Spleen (tissue), 11 donors: ENCODE measurements at regions not wholly inside any gene's neighbourhood (a gene's known extent, or its start where the extent isn't known, plus 50 kb on each side); places are given as distances from the start of the nearest gene placed in this dataset.

ENCODE experiments used
- DNase-seq: peaks from one replicate; pipeline ENCODE4 v3.0.0-alpha.2; 2020
- H3K27ac ChIP-seq, 8 donors: fragments of 200-600 bp; sonication (generic) in 7 of 8; 1 replicate in 4 of 8; 2 replicates in 4 of 8; pipeline versions ENCODE4 v1.5.0 to v1.8.0; 2016 to 2021; ENCODE audit warnings: inconsistent platforms in 4 of 8, mild to moderate bottlenecking in 4 of 8, moderate library complexity in 1 of 8
- H3K27me3 ChIP-seq, 7 donors: fragments of 200-600 bp; sonication (generic) in 6 of 7; replicated peaks in 1 of 7; 1 replicate in 4 of 7; 2 replicates in 3 of 7; pipeline versions ENCODE4 v1.5.0 to v1.8.0; 2016 to 2021; ENCODE audit warnings: inconsistent platforms in 3 of 7, mild to moderate bottlenecking in 1 of 7
- H3K36me3 ChIP-seq, 6 donors: fragments of 200-600 bp; sonication (generic) in 5 of 6; 1 replicate in 4 of 6; 2 replicates in 2 of 6; pipeline versions ENCODE4 v1.5.0 to v1.8.0; 2016 to 2021; ENCODE audit warnings: inconsistent platforms in 2 of 6
- H3K4me1 ChIP-seq, 6 donors: fragments of 200-600 bp; sonication (generic) in 5 of 6; 1 replicate in 3 of 6; 2 replicates in 3 of 6; pipeline versions ENCODE4 v1.5.0 to v1.8.0; 2016 to 2021; ENCODE audit warnings: inconsistent platforms in 3 of 6
- H3K4me3 ChIP-seq, 8 donors: fragments of 200-600 bp; sonication (generic) in 7 of 8; 1 replicate in 4 of 8; 2 replicates in 4 of 8; pipeline versions ENCODE4 v1.5.0 to v1.8.0; 2016 to 2021; ENCODE audit warnings: inconsistent platforms in 4 of 8, mild to moderate bottlenecking in 4 of 8, moderate library complexity in 2 of 8
- H3K9me3 ChIP-seq, 8 donors: fragments of 200-600 bp; sonication (generic) in 7 of 8; 1 replicate in 4 of 8; 2 replicates in 4 of 8; pipeline versions ENCODE4 v1.5.0 to v1.8.0; 2016 to 2021; ENCODE audit warnings: inconsistent platforms in 4 of 8
- CTCF ChIP-seq, 11 experiments: fragments of 200-600 bp in 7 of 11; fragments of 450-650 bp in 4 of 11; sonication (generic) in 4 of 11; IDR thresholded peaks in 8 of 11; conservative IDR thresholded peaks in 3 of 11; 1 replicate in 7 of 11; 2 replicates in 4 of 11; pipeline versions ENCODE4 v1.4.0 to v1.8.0; 2016 to 2021; ENCODE audit warnings: antibody characterized with exemption in 11 of 11, inconsistent platforms in 4 of 11, mild to moderate bottlenecking in 1 of 11
- POLR2A ChIP-seq, 3 donors: fragments of 450-650 bp; IDR thresholded peaks; one replicate each; pipeline ENCODE4 v1.5.1; 2017; ENCODE audit warnings: antibody characterized with exemption in 3 of 3, mild to moderate bottlenecking in 1 of 3
- POLR2AphosphoS5 ChIP-seq, 3 donors: sonication (generic); formaldehyde crosslinking; IDR thresholded peaks; one replicate each; pipeline ENCODE4 v1.5.1; 2017; ENCODE audit warnings: antibody characterized with exemption in 3 of 3
- WGBS, 5 donors: extraction: QIAGEN DNeasy Blood & Tissue Kit in 3 of 5; methylation state at CpG; one replicate each; pipeline versions ENCODE4 v1.1.5 to v1.1.7; 2013 to 2018; 5-methylcytosine and 5-hydroxymethylcytosine counted together
- intact Hi-C: fragments of 100-400 bp; cut with DNase I; formaldehyde crosslinking; loops from one replicate; pipeline ENCODE4 v1.15.0; 2023; ENCODE audit warnings: low total_unique reads
- donor health status: healthy with polysubstance abuse.
- donor health status: DM: no; HTN: no; CAD: no; lungs with moderate emphysema.
- donor health status: DM: no; HTN: no; CAD: no.
- donor health status: Bipolar disorder and iron deficiency.
- donor health status: healthy.
- donor health status: DM: no; HTN: no; CAD: no.
- donor health status: DM: yes; HTN: yes; CAD: no.

- no peaks in the 10 kb centered on the region for H3K9me3 ChIP-seq
- no peak for TF ChIP-seq POLR2A (IDR thresholded peaks at IDR 0.05)
- H3K27ac ChIP-seq: no peak overlapping the region
- intact Hi-C loops: no loop called here
- WGBS, 5 donors: 80 to 90% (median 84%) methylated on average over 4 of the region's 4 CpGs
- H3K36me3 ChIP-seq: no peaks in the 10 kb centered on the region
- no peak for DNase-seq
- no peak overlapping the region for H3K4me3 ChIP-seq
- no peaks in the 10 kb centered on the region for H3K27me3 ChIP-seq
- no peaks in the 10 kb centered on the region for H3K4me1 ChIP-seq
These were observed 178.8 kb upstream of the C9orf72 start for GRCh38 chr9:27752069-27752468.

- no peaks in the 10 kb centered on the region for H3K4me1 ChIP-seq
- no peak overlapping the region for H3K27ac ChIP-seq
- whole genome bisulfite sequencing, 5 donors: 51 to 78% (median 67%) methylated on average over 2 of the region's 2 CpGs
- no peak for DNase-seq
- no peak overlapping the region for H3K4me3 ChIP-seq
- no peaks in the 10 kb centered on the region for H3K36me3 ChIP-seq
- no peaks in the 10 kb centered on the region for H3K9me3 ChIP-seq
- intact Hi-C loops: no loop called here
- no peak for TF ChIP-seq POLR2AphosphoS5 (IDR thresholded peaks at IDR 0.05)
- no peak for TF ChIP-seq POLR2A (IDR thresholded peaks at IDR 0.05)
- no peak for TF ChIP-seq CTCF (IDR thresholded peaks at IDR 0.05 in 8 of 11, conservative IDR thresholded peaks at IDR 0.05 in 3 of 11)
- H3K27me3 ChIP-seq: no peaks in the 10 kb centered on the region
These were observed 182.6 kb upstream of the C9orf72 start for GRCh38 chr9:27755846-27756245.

- 78 to 92% (median 87%) methylated on average over 5 of the region's 5 CpGs for WGBS, 5 donors
- H3K4me3 ChIP-seq: no peak overlapping the region
- no peaks in the 10 kb centered on the region for H3K27me3 ChIP-seq
- no peaks in the 10 kb centered on the region for H3K9me3 ChIP-seq
- intact Hi-C loops: no loop called here
- H3K4me1 ChIP-seq: no peaks in the 10 kb centered on the region
- no peaks in the 10 kb centered on the region for H3K36me3 ChIP-seq
- DNase-seq: no peak
- no peak for TF ChIP-seq CTCF (IDR thresholded peaks at IDR 0.05 in 8 of 11, conservative IDR thresholded peaks at IDR 0.05 in 3 of 11)
- TF ChIP-seq POLR2A (IDR thresholded peaks at IDR 0.05): no peak
- no peak for TF ChIP-seq POLR2AphosphoS5 (IDR thresholded peaks at IDR 0.05)
- H3K27ac ChIP-seq: no peak overlapping the region
These were observed 183.1 kb upstream of the C9orf72 start for GRCh38 chr9:27756418-27756817.

GRCh38 chr9:27763831-27764230, 190.6 kb upstream of the C9orf72 start:
- TF ChIP-seq POLR2AphosphoS5 (IDR thresholded peaks at IDR 0.05) (no peak), CTCF (IDR thresholded peaks at IDR 0.05 in 8 of 11, conservative IDR thresholded peaks at IDR 0.05 in 3 of 11) (no peak), POLR2A (IDR thresholded peaks at IDR 0.05) (no peak)
- no peaks in the 10 kb centered on the region for H3K9me3 ChIP-seq
- 80 to 92% (median 86%) methylated on average over 7 of the region's 7 CpGs for WGBS, 5 donors
- no peak for DNase-seq
- no peaks in the 10 kb centered on the region for H3K27me3 ChIP-seq
- no peak overlapping the region for H3K4me3 ChIP-seq
- no peak overlapping the region for H3K27ac ChIP-seq
- intact Hi-C loops: no loop called here
- no peaks in the 10 kb centered on the region for H3K36me3 ChIP-seq
- no peaks in the 10 kb centered on the region for H3K4me1 ChIP-seq
